ENCODE measurements at regions not wholly inside any gene's neighbourhood (a gene's known extent, or its start where the extent isn't known, plus 50 kb on each side); places are given as distances from the start of the nearest gene placed in this dataset.

GRCh38 chr5:154588091-154588774 is 110.2 kb upstream of the HAND1 start:
- Histone ChIP-seq H3K27ac (ENCODE audit: low read depth, low read length) (no peak overlapping the region), H2AFZ (ENCODE audit: low read depth, low read length, poor library complexity, severe bottlenecking) (no peak overlapping the region), H4K20me1 (ENCODE audit: insufficient read depth) (no peaks in the 10 kb centered on the region), H3K9me2 (ENCODE audit: insufficient read depth) (no peaks in the 10 kb centered on the region), H3K4me1 (ENCODE audit: control insufficient read depth in 1 of 2, insufficient read depth in 2 of 2, low read length in 2 of 2) (peaks cover 9 to 17% of the 10 kb centered on the region in 2 experiments; a peak in 3 of 4 replicates), H3K4me2 (ENCODE audit: low read length) (no peak overlapping the region), H3K9me3 (ENCODE audit: control insufficient read depth in 1 of 2, insufficient read depth in 1 of 2, low read depth in 1 of 2, low read length in 2 of 2) (no peaks in the 10 kb centered on the region), H3K27me3 (ENCODE audit: insufficient read depth, low read length) (no peaks in the 10 kb centered on the region), H3K4me3 (replicated peaks in 1 of 2; ENCODE audit: low read depth in 1 of 2, low read length in 2 of 2) (no peak overlapping the region), H3K9ac (ENCODE audit: low read length) (no peak overlapping the region), H3K36me3 (ENCODE audit: control insufficient read depth in 1 of 2, insufficient read depth in 2 of 2, low read length in 2 of 2) (no peaks in the 10 kb centered on the region), H3K79me2 (ENCODE audit: insufficient read depth, low read length) (no peaks in the 10 kb centered on the region)
- ChIA-PET CTCF (no interaction called here), POLR2A (no interaction called here), RAD21 (ENCODE audit: low non-redundant PET in 1 of 2, low total read pairs in 2 of 2, uncharacterized antibody in 2 of 2, unreplicated experiment in 2 of 2) (no interaction called here)
- TF ChIP-seq SP1 (IDR thresholded peaks at IDR 0.05; ENCODE audit: low read depth) (no peak), EGR1 (IDR thresholded peaks at IDR 0.05; ENCODE audit: low read depth) (no peak), EZH2phosphoT487 (IDR thresholded peaks at IDR 0.05; ENCODE audit: borderline replicate concordance) (no peak), CEBPB (IDR thresholded peaks at IDR 0.05; ENCODE audit: low read depth) (no peak), ZNF274 (IDR thresholded peaks at IDR 0.05; ENCODE audit: low read depth, low read length) (no peak), EZH2 (IDR thresholded peaks at IDR 0.05) (no peak)
- no peak for ATAC-seq
- intact Hi-C loops (cut with micrococcal nuclease): no loop called here
- DNase-seq (ENCODE audit: low read depth, low spot score): no peak
- no TSS peak for BruUV-seq (replicated peaks)

- Histone ChIP-seq H2AFZ (ENCODE audit: low read depth, low read length, poor library complexity, severe bottlenecking) (no peak overlapping the region), H3K9ac (ENCODE audit: low read length) (no peak overlapping the region), H3K9me3 (ENCODE audit: control insufficient read depth in 1 of 2, insufficient read depth in 1 of 2, low read depth in 1 of 2, low read length in 2 of 2) (no peaks in the 10 kb centered on the region), H3K79me2 (ENCODE audit: insufficient read depth, low read length) (no peaks in the 10 kb centered on the region), H4K20me1 (ENCODE audit: insufficient read depth) (no peaks in the 10 kb centered on the region), H3K4me2 (ENCODE audit: low read length) (peak overlapping the region; percentile 23; the same call in 1 of the 2 replicates), H3K36me3 (ENCODE audit: control insufficient read depth in 1 of 2, insufficient read depth in 2 of 2, low read length in 2 of 2) (no peaks in the 10 kb centered on the region), H3K4me3 (replicated peaks in 1 of 2; ENCODE audit: low read depth in 1 of 2, low read length in 2 of 2) (no peak overlapping the region), H3K27me3 (ENCODE audit: insufficient read depth, low read length) (no peaks in the 10 kb centered on the region), H3K27ac (ENCODE audit: low read depth, low read length) (no peak overlapping the region), H3K9me2 (ENCODE audit: insufficient read depth) (no peaks in the 10 kb centered on the region), H3K4me1 (ENCODE audit: control insufficient read depth in 1 of 2, insufficient read depth in 2 of 2, low read length in 2 of 2) (peaks cover 9 to 24% of the 10 kb centered on the region in 2 experiments; a peak in 3 of 4 replicates)
- intact Hi-C loops (cut with micrococcal nuclease): no loop called here
- ChIA-PET CTCF (no interaction called here), POLR2A (no interaction called here), RAD21 (ENCODE audit: low non-redundant PET in 1 of 2, low total read pairs in 2 of 2, uncharacterized antibody in 2 of 2, unreplicated experiment in 2 of 2) (no interaction called here)
- BruUV-seq (replicated peaks): no TSS peak
- ATAC-seq: no peak
- DNase-seq (ENCODE audit: low read depth, low spot score): no peak
- TF ChIP-seq SIN3A (IDR thresholded peaks at IDR 0.05; ENCODE audit: low read depth) (no peak), ELF1 (IDR thresholded peaks at IDR 0.05; ENCODE audit: borderline replicate concordance, low read depth) (no peak), CBX3 (IDR thresholded peaks at IDR 0.05; ENCODE audit: low read depth) (no peak), ATF3 (IDR thresholded peaks at IDR 0.05) (no peak), EZH2phosphoT487 (IDR thresholded peaks at IDR 0.05; ENCODE audit: borderline replicate concordance) (no peak), ZBTB33 (IDR thresholded peaks at IDR 0.05; ENCODE audit: extremely low read depth, insufficient replicate concordance, low read length) (no peak), POLR2AphosphoS5 (IDR thresholded peaks at IDR 0.05; ENCODE audit: low read depth, low read length) (no peak), SP1 (IDR thresholded peaks at IDR 0.05; ENCODE audit: low read depth) (no peak), FOSL1 (IDR thresholded peaks at IDR 0.05; ENCODE audit: low read depth) (no peak), RAD21 (IDR thresholded peaks at IDR 0.05; ENCODE audit: low read depth) (no peak), POLR2A (IDR thresholded peaks at IDR 0.05; ENCODE audit: borderline replicate concordance, extremely low read depth, insufficient read depth, insufficient read length) (no peak), EZH2 (IDR thresholded peaks at IDR 0.05) (no peak), YY1 (IDR thresholded peaks at IDR 0.05; ENCODE audit: extremely low read depth, insufficient replicate concordance, low read depth, low read length) (no peak)
Observed at GRCh38 chr5:154587123-154588026, 109.3 kb upstream of the HAND1 start.
